Bone marrow (tissue), 2 donors: ENCODE measurements at regions not wholly inside any gene's neighbourhood (a gene's known extent, or its start where the extent isn't known, plus 50 kb on each side); places are given as distances from the start of the nearest gene placed in this dataset.
"Not testable (repeated sequence)": the region's sequence is repeated elsewhere in the genome, so short reads cannot be mapped to it uniquely, and the experiment has no call there.

Experiments used
- DNase-seq, 2 donors: peaks; one replicate each; lab custom pipeline; 2025; lab: John Stamatoyannopoulos, UW

- DNase-seq, result no peak
Measured at GRCh38 chr11:69205743-69206612, 50.2 kb downstream of the SMIM38 start.

- not testable (repeated sequence) for DNase-seq
Measured at GRCh38 chr11:69206613-69206965, 50.9 kb downstream of the SMIM38 start.

- no peak for DNase-seq
Measured at GRCh38 chr11:69207165-69207889, 51.6 kb downstream of the SMIM38 start.

GRCh38 chr11:69208190-69209037 lies 52.7 kb downstream of the SMIM38 start:
- DNase-seq, result no peak

GRCh38 chr11:69209038-69209350 lies 53.3 kb downstream of the SMIM38 start:
- DNase-seq, result no peak

- DNase-seq, result no peak
Measured at GRCh38 chr11:69209421-69210309, 53.9 kb downstream of the SMIM38 start.

- DNase-seq, result peak in 1 of 2 donors; percentile 9
Measured at GRCh38 chr11:69210310-69211035, 54.7 kb downstream of the SMIM38 start.

GRCh38 chr11:69211540-69211919 lies 55.8 kb downstream of the SMIM38 start:
- DNase-seq, result no peak

- DNase-seq, result no peak
Measured at GRCh38 chr11:69211920-69212797, 56.4 kb downstream of the SMIM38 start.

- DNase-seq, result no peak
Measured at GRCh38 chr11:69212798-69213110, 57.0 kb downstream of the SMIM38 start.

- no peak for DNase-seq
Measured at GRCh38 chr11:69213316-69213715, 57.6 kb downstream of the SMIM38 start.

GRCh38 chr11:69213964-69214363 lies 58.2 kb downstream of the SMIM38 start:
- DNase-seq, result no peak

GRCh38 chr11:69215216-69215615 lies 59.5 kb downstream of the SMIM38 start:
- no peak for DNase-seq

GRCh38 chr11:69215784-69216415 lies 60.2 kb downstream of the SMIM38 start:
- DNase-seq, result no peak

GRCh38 chr11:69216647-69217051 lies 60.9 kb downstream of the SMIM38 start:
- no peak for DNase-seq

GRCh38 chr11:69217276-69218105 lies 61.8 kb downstream of the SMIM38 start:
- DNase-seq, result no peak

GRCh38 chr11:69218271-69218682 lies 62.5 kb downstream of the SMIM38 start:
- no peak for DNase-seq

- no peak for DNase-seq
Measured at GRCh38 chr11:69218946-69219720, 63.4 kb downstream of the SMIM38 start.
